ENCODE measurements at regions not wholly inside any gene's neighbourhood (a gene's known extent, or its start where the extent isn't known, plus 50 kb on each side); places are given as distances from the start of the nearest gene placed in this dataset.

GRCh38 chrX:26347171-26347570, 131.2 kb downstream of the MAGEB5 start:
- no peak for DNase-seq

- DNase-seq = no peak
Observed at GRCh38 chrX:26334232-26334631, 118.3 kb downstream of the MAGEB5 start.

- no peak for DNase-seq
Observed at GRCh38 chrX:26328608-26329319, 112.8 kb downstream of the MAGEB5 start.

- DNase-seq = no peak
Observed at GRCh38 chrX:26309262-26309661, 93.3 kb downstream of the MAGEB5 start.

- no peak for DNase-seq
Observed at GRCh38 chrX:26295425-26295824, 79.5 kb downstream of the MAGEB5 start.

GRCh38 chrX:26286836-26287235, 70.9 kb downstream of the MAGEB5 start:
- DNase-seq = no peak

Data from activated T-cell treated with anti-CD3 and anti-CD28 coated beads for 4 hours (primary cell).